Right lobe of liver (tissue), 4 donors: ENCODE measurements at regions not wholly inside any gene's neighbourhood (a gene's known extent, or its start where the extent isn't known, plus 50 kb on each side); places are given as distances from the start of the nearest gene placed in this dataset.

Experiments used
- CTCF ChIP-seq, 4 donors: fragments of 200-600 bp in 3 of 4; fragments of 450-650 bp in 1 of 4; IDR thresholded peaks; one replicate each; pipeline versions ENCODE4 v1.5.1 to v1.8.0; 2016 to 2022; ENCODE audit warnings: antibody characterized with exemption in 4 of 4, mild to moderate bottlenecking in 2 of 4
- POLR2A ChIP-seq: fragments of 450-650 bp; IDR thresholded peaks from one replicate; pipeline ENCODE4 v1.6.1; 2017; ENCODE audit warnings: antibody characterized with exemption, mild to moderate bottlenecking
- donor health status: DM: no; HTN: no; CAD: no.
- donor health status: DM: no; HTN: no; CAD: no.
- donor health status: DM: no; HTN: yes; CAD: no.

DNA sequence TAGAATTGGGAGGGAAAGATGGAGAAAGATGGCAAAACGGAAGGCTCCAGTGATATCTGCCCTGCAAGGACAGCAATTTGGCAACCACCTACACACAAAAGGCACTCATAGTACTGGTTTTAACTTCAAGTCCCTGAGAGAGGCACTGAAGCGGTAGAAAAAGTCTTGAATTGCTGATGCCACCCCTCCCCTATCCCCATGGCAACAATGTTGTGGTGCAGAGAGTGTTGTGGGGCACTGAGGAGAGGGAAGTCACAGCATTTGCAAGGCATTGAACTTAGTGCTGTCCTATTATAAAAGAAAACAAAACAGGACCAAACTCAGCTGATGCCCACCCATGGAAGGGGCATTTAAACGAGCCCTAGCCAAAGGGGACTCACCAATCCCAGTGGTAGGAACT, 343.7 kb downstream of the HAO1 start:
- TF ChIP-seq CTCF (IDR thresholded peaks at IDR 0.05) (no peak), POLR2A (no peak)
